HS-27A (cell line): ENCODE measurements at regions not wholly inside any gene's neighbourhood (a gene's known extent, or its start where the extent isn't known, plus 50 kb on each side); places are given as distances from the start of the nearest gene placed in this dataset.

Experiments used
- DNase-seq: peaks from one replicate; pipeline ENCODE4 v3.0.0-alpha.2; 2012; ENCODE audit warnings: low read depth, missing footprints

DNA sequence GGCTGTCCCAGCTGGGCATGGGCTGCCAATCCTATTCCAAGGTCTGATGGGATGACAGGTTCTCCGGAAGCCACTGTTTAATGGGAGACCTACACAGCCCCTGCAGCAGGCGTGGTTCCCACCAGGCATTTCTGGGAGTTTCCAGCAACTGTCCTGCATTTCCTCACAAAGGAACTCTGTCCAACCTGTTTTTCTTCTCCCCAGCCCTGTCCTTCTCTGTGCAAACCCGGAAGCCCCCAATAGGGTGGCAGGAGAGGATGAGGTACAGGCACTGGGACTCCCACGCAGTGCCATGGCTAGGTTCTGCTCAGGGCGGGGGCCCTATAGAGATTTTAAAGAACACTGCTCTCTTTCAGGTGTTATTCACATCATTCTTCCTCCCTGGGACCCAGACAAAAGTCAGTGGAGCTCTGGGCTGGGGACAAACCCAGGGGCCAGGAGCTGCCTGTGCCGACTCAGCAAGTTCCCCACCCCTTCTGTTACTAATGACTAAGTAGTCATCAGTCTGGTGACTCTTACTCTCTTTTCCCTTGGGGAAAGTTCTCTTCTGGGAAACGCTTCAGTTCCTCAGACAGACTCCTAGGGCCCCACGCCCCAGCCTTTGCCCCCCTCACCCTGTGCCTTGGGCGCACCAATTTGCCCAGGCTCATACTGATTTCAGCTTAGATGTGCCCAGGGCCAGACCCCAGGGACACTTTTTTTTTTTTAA, 97.7 kb downstream of the CD47 start:
- no peak for DNase-seq

DNA sequence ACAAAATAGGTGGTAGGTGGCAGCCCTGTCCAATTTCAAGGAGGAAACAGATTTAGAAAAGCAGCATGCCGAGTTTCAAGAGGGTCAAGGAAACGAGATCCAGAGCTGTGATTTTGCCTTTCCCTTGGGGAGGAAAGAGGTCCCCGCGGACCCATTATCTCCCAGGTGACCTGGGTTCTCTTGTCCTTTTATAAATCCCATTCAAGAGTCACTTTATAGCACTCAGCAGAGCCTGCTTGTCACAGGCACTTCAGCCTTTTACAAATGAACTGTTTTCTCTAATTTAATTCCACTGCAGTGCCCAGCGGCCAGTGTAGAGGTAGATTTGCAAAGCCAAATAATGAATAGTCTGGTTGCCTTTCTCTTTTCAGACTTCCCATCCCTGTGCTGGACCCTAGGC, 99.9 kb downstream of the CD47 start:
- no peak for DNase-seq

DNA sequence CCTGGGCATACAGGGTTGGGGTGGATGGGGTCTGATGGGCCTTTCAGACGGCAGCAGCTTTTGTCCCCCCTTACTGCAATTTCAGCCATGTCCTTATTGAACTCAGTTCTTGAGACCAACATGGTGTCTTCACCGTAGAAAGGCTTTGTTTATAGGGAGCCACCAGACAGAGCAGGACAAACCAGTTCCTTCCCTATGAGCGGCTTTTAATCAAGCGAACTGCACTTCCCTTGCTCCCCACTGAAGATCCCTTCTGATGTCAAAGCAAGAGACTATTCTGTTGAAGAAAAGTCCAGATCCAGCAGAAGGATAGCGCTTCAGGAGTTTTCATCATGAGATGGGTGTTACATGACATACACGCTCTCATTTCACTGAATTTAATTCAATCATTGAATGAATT, 100.4 kb downstream of the CD47 start:
- no peak for DNase-seq

DNA sequence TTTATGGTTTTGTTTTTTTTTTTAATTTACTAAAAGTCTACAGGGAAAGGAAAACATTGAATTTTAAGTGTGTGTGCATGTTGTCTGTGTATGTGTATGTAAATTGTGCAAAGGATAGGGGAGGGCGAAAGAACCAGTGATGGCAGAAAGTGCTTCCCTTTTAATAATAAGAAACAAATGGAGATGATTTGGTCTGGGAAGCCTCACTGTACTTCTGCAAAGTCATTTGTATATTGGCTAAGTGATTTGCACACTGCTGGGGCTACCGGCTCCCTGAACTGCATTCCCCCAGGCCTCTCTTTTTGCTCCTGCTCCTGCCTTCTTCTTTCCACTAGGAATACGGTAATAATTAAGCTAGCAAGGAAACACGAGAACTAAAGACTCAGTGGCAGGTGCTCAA, 101.2 kb downstream of the CD47 start:
- DNase-seq = no peak

DNA sequence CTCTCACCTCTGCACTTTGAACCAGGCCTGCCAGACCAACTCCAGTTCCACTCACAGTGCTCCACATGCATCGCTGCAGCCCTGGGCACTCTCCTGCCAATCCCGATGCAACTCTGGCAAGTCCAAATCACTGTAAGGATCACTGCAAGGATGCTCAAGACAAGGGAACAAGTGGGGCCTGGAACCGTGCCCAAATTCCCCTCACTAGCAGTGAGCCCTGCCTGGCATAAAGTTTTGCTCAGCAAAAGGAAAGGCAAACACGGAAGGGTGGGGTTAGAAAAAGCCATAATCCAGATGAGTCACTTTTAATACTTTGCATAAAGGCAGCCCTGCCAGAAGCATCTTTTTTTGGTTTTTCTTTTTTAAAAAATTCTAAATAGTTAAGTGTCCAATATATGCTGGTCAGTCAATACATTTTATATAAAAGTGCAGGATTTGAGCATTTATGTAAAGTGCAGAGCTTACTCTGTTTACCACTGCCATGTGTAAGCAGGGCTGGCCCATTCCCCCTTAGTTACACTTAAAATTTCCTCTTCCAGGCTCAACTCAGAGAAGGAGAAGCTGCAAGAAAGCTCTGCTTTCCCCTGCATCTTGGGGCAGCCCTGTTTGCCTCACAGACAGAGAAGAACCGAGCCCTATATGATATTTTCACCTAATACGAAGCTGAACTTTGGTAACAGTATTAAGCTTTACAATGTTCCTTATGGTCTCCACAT, 102.2 kb downstream of the CD47 start:
- DNase-seq = no peak

DNA sequence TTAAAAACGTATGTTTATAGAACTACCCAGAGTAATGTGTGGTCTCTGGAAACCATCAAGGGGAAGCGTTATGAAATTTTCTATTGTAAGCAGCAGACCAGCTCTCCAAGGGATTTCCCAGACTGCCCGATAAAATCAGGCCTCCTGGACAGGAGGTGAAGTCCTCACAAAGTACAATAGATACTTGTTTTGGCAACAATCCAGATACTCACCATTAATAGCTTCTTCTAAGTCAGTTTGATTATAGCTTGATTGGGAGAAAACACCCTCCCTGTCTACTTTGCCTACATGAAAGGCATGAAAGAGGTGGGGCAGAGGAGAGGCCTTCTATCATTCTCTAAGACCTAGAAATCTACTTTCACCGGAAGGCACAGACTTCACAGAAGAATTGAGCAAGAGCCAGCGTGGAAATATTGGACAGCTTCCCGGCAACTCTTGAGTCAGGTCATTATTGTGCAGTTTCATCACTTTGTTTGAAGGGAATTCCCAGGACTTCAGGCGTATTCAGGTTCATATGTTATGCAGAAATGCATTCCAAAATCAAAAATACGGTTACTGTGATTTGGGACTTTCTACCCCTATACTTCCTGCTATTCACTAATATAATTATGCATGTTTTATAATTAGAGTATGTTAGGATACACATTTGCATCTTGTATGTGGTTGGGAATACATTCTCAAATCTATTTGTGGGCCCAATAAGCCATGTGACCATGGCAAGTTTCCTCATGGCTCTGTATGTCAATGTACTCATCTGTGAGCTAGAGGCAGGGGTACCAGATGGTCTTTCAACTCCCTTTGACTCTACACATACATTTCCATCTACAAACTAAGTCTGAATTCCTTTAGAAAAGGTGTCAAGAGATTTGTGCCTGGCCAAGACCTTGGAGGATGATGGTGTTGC, 103.5 kb downstream of the CD47 start:
- DNase-seq = no peak

DNA sequence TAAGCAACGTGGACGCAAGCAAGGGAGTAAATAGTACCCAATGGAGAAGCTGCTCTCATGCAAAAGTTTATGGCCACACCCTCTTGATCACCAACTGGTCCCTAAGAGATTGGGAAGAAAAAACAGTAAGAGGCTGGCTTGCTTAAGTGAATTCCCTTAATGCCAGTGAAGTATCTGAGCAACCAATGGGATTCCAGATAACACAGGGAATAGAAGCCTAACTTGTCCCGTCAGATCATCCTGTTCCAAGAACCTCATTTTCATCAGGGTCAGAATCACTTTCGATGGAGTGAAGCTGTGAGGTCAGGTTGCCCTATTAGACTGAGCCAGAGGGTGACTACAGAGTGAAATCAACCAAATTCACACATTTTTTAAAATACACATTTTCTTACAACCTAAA, 104.3 kb downstream of the CD47 start:
- no peak for DNase-seq

DNA sequence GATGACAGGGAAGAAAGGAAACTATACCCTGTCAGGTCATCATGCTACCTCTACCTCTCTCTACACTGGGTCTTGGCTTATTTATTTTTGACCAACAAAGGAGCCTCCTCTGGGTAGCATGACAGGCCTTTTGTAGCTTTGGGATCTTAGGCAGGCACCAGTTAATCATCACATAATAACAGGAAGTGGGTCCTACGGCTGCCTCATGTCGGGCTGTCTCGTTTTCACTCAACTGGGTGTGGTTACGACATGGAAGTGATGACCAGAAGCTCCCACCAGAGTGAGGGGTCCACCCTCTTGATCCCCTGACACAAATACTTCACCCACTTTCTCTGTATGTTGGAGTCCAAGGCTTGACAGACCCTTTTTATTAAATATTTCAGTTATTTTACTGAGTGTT, 105.3 kb downstream of the CD47 start:
- DNase-seq = no peak

DNA sequence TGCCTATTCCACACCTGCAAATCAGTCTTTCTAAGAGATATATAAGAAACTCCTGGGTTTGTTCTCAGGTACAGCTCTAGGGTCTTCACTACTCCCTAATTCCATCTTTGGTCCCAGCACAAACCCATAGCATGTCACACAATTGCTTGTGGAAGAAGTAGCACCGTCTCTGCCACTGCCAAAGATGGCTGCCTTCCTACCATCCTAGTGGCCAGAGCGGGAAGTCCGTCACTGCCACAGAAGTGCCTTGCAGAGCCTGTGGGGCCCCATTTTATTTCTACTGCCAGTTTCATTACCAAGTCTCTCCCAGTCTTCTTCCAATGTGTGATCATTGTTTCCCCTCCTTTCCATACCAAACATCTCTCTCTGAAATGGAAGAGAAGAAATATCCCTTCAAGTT, 107.6 kb downstream of the CD47 start:
- DNase-seq = no peak

DNA sequence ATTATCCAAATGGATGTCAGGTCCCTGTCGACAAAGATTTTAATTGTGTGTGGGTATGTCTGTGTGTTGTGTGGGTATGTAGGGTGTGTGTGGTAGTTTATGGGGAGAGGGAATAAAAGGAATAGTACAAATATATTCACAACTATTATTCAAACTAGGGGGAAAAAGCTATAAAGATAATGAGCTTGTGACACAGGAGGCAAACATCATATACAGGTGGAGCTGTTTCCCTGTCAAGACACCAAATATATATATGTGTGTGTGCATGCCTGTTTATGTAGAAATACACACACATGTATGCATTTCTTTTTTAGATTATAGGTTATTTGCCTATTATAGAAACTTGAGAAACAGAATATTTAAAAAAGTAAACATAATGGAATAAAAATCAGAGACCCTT, 108.7 kb downstream of the CD47 start:
- no peak for DNase-seq

DNA sequence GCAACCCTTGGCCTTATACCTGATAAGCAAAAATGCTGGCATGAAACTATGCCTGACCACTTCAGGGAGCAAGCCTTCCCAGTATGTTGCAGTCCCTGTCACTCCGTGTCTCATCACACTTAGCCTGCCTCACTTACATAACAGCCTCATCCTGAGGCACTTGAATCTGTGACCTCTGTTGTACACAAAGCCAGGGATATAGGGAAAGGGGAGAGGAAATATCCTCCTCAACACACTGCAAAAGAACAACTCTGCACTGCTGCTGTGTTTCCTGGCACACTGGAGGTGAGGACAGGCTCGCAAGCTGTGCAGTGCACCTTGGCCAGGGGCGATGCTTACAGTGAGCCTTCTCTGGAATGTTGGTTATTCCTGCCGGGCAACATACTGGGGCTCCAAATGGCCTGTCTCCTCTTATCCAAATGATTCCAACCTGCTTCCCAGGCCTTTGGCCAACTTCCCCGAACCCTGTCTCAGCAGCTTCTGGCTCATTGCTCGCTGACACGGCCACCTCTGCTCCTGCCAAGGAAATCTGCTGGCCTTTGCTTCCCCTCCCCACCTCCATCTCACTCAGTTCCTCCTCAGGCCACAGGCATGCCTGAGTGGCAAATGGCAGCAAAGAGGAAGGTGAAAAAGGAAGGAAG, 109.2 kb downstream of the CD47 start:
- no peak for DNase-seq

DNA sequence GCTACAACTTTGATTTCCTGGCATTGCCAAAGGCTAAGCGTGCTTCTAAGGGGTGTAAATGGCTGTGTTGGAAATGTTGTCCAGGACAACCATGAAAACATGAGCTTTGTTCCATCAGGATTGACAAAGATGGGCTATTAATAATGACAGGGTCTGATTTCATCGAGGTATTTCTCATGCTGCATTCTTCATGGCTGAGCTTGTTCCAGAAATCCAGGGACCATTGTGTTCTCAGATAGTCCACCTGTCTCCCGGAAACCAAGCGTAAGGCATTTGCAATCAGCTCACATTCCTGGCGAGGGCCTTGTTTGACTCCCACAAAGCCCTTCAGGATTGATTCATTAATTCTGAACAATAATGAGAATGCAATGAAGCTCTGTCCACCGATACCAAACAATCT, 111.3 kb downstream of the CD47 start:
- DNase-seq = no peak

DNA sequence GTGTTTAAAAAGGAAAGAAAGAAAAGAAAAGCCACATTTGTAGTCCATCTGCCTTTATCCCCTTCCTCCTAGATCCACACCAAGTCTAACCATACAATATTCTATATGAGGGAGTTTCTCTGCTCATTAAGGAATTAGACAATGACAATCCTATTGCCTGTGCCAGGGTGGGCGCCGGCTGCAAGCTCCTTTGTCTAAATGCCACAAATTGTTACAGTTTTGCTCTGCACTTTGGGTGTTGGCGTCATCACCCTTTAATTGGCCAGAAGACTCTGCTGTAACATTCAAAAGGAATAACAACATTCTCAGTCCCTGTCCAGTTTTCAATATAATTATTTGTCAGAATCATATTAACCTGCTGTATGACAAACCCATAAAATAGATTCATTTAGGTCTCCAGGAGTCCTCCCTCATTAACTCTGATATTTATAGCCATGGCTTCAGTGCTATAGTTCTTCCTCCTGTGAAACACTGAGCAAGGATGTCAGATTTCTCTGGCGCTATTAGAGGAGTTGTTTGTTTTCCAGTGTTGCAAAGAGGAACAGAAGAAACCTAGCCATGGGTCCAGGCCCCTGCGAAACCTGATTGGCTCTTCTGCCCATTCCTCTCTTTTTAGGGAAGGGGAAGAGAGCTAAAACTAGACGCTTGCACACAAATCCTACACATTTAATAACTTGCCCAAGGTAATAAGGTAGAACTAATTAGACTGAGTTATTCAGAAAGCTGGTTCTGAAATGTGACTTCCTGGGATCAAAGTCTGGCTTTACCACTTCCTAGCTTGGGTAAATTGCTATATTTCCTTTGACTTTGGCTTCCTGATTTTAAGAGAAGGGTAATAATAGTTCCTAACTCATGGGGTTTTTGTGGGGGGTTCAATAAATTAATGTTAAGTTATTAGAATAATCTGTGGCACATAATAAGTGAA, 112.4 kb downstream of the CD47 start:
- DNase-seq = no peak

DNA sequence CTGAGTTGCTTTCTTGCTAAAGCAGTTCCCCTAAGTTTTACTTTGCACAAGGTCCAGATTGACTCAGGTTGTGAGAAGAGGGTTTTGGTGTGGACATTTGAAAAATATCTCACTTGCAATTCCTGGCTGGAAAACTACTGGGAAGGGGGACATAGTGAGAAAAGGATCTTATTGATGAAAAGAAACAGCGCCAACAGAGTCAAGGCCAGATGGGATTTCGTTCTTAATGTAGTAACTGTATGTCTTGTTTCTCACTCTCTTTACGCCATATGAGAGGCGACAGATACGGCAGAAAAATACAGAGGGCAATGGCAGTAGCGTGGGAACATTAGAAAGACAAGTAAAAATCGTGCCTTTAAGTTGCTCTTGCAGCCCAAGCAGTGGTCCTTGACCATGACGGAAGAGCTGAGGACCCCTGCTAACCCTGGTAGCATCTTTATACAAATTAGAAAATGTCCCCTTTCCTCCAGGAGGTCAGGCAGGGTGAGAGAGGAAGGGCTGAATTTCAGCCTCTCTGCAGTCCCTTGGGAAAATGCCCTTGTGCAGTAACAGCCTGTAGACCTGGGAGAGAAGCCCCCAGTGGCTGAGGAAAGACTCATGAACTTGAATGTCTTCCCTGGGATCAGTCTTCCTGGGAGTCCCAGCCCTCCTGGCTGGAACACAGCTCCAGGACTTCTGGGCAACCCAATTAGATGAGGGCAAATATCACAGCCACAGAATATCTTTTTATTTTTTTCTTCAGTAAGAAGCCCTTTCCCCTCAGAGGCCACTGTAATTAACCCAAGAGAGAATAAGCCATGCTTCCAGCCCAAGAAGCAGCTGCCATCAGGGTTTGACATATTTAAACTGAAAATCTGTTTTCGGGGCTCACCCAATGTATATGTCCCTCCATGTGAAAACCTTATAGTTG, 113.4 kb downstream of the CD47 start:
- no peak for DNase-seq

DNA sequence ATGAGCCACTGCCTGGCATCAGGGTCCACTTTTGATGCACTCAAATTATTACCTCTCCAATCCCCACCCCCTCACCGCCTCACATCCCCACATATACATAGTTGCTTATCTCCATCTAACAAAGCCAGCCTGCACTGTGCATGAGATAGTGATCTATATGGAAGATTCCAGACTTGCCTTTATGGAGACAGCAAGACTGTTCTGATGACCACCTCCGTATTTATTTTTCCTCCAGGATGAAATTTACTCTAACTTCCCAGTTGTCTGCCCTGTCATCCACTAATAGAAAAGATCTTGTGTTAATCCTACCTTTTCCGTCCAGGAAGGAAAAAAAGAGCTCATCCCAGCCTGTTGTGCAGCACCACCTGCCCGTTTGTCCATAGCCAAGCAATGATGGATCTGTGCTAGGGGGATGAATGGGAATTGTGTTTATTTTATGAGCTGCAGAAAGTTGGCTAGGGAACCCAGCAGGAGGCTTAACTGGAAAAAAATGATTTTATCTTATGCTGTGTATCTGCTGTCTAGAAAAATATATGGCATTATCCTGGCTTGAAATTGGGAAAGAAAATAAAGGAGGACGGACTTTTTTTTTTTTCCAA, 114.5 kb downstream of the CD47 start:
- DNase-seq = no peak

DNA sequence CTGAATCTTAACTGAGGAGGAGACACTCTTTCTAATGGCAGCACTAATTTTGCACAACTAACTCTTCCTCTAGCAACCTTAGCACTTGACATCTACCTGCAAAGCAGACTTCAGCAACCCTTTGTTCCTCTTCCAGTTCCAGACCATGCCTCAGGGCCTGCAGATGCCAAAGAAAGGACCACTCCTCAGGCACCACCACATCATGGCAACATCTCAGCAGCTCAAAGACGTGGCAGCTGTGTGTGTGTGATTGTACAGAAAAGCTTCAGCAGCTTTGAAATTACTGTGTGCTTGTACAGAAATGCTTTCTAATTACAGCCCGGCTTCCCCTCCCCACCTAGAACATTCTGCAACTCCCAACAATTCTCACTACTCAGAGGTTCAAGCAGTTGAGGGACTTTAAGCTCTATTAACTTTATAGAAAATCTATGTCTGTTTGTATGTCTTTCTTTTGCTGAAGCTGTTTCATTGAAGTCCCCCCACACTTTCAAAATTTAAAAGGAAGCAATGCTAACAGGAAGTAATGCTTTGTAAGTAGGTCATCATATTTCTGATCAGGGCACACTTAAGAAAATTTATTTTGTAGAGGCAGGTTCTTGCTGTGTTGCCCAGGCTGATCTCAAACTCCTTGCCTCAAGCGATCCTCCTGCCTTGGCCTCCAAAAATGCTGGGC, 115.2 kb downstream of the CD47 start:
- no peak for DNase-seq

DNA sequence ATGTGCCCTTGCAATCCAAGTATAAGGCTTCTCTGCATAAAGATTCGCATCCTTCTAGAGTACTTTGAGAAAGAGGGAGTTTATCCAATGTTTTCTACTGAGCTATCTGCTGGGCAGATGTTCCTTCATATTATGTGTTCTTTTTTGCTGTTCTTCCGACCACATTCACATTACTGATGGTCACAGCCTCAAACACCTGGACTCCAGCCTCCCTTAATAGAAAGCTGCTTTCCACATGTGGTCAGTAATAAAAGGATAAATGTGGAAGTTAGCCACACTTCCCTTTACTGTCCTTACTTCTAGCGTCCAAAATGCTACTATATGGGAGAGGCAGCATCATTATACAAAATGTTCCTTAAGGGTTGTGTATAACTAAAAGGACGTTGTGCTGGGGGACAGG, 116.9 kb downstream of the CD47 start:
- no peak for DNase-seq

DNA sequence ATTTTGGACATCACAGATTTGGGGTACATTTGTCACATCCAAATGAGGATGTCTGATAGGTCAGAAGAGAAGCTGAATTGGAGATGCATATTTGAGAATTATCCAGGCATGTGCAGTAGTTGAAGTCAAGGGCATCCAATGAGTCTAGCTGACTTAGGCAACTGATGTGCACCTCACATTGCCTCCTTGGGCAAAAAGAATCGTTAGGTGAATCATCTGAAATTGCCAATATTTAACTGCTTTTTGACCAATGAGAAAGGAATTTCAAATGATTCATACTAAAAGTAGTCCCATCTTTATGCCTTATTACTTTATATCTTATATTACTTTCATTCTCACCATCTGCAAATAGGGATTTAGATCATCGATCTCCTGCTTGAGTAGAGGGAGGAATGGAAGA, 117.7 kb downstream of the CD47 start:
- no peak for DNase-seq

DNA sequence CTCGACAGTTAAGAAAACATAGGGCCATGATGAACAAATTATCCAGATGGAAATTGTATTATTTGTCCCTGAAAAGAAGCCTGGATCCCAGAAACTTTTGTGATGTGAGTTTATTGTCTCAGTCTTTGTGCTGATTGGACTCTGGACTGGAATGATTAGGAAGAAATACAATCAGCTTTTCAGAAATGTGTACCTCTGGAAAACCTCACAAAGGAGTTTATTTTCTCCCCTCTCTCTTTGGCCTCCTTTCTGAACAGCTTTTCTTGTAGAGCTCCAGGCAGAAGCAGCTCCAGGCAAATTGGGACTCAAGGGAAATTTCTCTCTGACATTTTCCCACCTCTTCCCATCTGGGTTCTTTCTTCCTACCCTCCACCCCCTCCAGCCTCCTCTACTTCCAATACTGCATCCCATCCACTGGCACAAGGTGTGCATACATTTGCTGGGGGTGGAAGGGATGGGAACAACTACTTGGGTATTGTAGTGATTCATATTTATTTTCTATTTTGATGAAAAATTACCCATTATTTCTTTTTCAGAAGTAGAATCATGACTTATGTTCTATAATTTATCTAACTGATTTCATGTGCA, 119.7 kb downstream of the CD47 start:
- no peak for DNase-seq
